Naive thymus-derived CD4-positive, alpha-beta T cell (primary cell): ENCODE measurements at regions not wholly inside any gene's neighbourhood (a gene's known extent, or its start where the extent isn't known, plus 50 kb on each side); places are given as distances from the start of the nearest gene placed in this dataset.

Experiments used
- ATAC-seq: fragments of 150-1000 bp; cut with Tn5 transposase; 2 replicates; pipeline ENCODE4 v1.10.0; 2021; ENCODE audit warnings: mild to moderate bottlenecking, moderate library complexity
- CTCF ChIA-PET: fragments of 350-600 bp; sonication (Branson Sonifier 250); formaldehyde crosslinking; loops from one replicate; lab custom pipeline; 2021; ENCODE audit warnings: antibody characterized with exemption; lab: Charles Lee
- POLR2A ChIA-PET: fragments of 350-600 bp; sonication (Branson Sonifier 250); formaldehyde crosslinking; loops from one replicate; lab custom pipeline; 2021; ENCODE audit warnings: antibody characterized with exemption, inconsistent platforms; lab: Charles Lee
- DNase-seq, 9 donors: peaks; one replicate each; pipeline versions ENCODE4 v3.0.0 to v3.0.0-alpha.2; 2020 to 2022; ENCODE audit warnings: mixed read lengths in 1 of 9
- H3K27ac ChIP-seq: one replicate; pipeline ENCODE4 v1.7.0; 2013; ENCODE audit warnings: mild to moderate bottlenecking, low read depth, low read length, moderate library complexity
- H3K27me3 ChIP-seq, 2 donors: one replicate each; pipeline ENCODE4 v1.7.0; 2013; ENCODE audit warnings: low read length in 2 of 2, mild to moderate bottlenecking in 2 of 2, moderate library complexity in 2 of 2; ENCODE audit not compliant: control insufficient read depth in 2 of 2, insufficient read depth in 2 of 2
- H3K36me3 ChIP-seq, 3 experiments: 1 replicate in 2 of 3; 2 replicates in 1 of 3; pipeline ENCODE4 v1.7.0; 2013; ENCODE audit warnings: low read length in 3 of 3, mild to moderate bottlenecking in 3 of 3, moderate library complexity in 1 of 3; ENCODE audit not compliant: insufficient read depth in 3 of 3, control insufficient read depth in 2 of 3
- H3K4me1 ChIP-seq, 2 donors: one replicate each; pipeline ENCODE4 v1.7.0; 2013; ENCODE audit warnings: low read length in 2 of 2, mild to moderate bottlenecking in 2 of 2, moderate library complexity in 1 of 2; ENCODE audit not compliant: control insufficient read depth in 2 of 2, insufficient read depth in 2 of 2
- H3K4me3 ChIP-seq: 2 replicates; pipeline ENCODE4 v1.7.0; 2013; ENCODE audit warnings: mild to moderate bottlenecking, low read length
- H3K9me3 ChIP-seq, 3 experiments: 1 replicate in 2 of 3; 2 replicates in 1 of 3; pipeline ENCODE4 v1.7.0; 2013; ENCODE audit warnings: low read length in 3 of 3; ENCODE audit not compliant: control insufficient read depth in 2 of 3
- H3K27ac Mint-ChIP-seq, 9 donors: one replicate each; pipeline ENCODE4 v1.8.0; 2020 to 2022; ENCODE audit warnings: mixed read lengths in 9 of 9, mild to moderate bottlenecking in 8 of 9, moderate library complexity in 5 of 9, inconsistent platforms in 2 of 9
- H3K27me3 Mint-ChIP-seq, 5 donors: one replicate each; pipeline ENCODE4 v1.8.0; 2021 to 2022; ENCODE audit warnings: mixed read lengths in 5 of 5, mild to moderate bottlenecking in 1 of 5
- H3K36me3 Mint-ChIP-seq, 5 donors: one replicate each; pipeline ENCODE4 v1.8.0; 2020 to 2022; ENCODE audit warnings: mixed read lengths in 5 of 5, mild to moderate bottlenecking in 3 of 5, inconsistent platforms in 1 of 5
- H3K4me1 Mint-ChIP-seq, 7 donors: one replicate each; pipeline ENCODE4 v1.8.0; 2020 to 2022; ENCODE audit warnings: mixed read lengths in 7 of 7, mild to moderate bottlenecking in 3 of 7, inconsistent platforms in 1 of 7
- H3K4me3 Mint-ChIP-seq, 10 donors: one replicate each; pipeline ENCODE4 v1.8.0; 2020 to 2022; ENCODE audit warnings: mild to moderate bottlenecking in 10 of 10, mixed read lengths in 10 of 10, moderate library complexity in 6 of 10, inconsistent platforms in 2 of 10
- H3K9me3 Mint-ChIP-seq, 11 donors: one replicate each; pipeline ENCODE4 v1.8.0; 2020 to 2022; ENCODE audit warnings: mixed read lengths in 11 of 11, mild to moderate bottlenecking in 4 of 11, inconsistent platforms in 1 of 11, moderate library complexity in 1 of 11
- intact Hi-C, 2 donors: fragments of 100-400 bp; cut with micrococcal nuclease; formaldehyde crosslinking; loops; one replicate each; pipeline ENCODE4 v1.15.1; 2023

DNA sequence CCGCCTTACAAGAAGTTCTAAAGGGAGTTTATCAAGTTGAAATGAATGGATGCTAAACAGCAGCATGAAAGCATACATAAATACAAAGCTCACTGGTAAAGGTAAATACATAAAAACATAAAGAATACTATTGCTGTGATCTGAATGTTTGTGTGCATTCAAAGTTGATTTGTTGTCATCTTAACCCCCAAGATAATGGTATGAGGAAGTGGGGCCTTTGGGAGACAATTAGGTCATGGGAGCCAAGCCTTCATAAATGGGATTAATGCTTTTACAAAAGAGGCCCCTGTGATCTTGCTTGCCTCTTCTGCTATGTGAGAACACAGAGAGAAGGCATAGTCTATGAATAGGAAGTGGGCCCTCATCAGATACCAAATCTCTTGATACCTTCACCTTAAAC lies 209.0 kb upstream of the SAMSN1 start:
- H3K27me3 Mint-ChIP-seq, result peaks cover 0 to 4% (median under 1%) of the 10 kb centered on the region in 5 donors
- H3K4me1 Mint-ChIP-seq, result peaks cover 0 to 17% (median 0%) of the 10 kb centered on the region in 7 donors
- H3K9me3 ChIP-seq, result no peaks in the 10 kb centered on the region
- H3K27ac ChIP-seq, result no peak overlapping the region
- intact Hi-C loops, result no loop called here
- no peak overlapping the region for H3K4me3 Mint-ChIP-seq
- no peaks in the 10 kb centered on the region for H3K36me3 ChIP-seq
- H3K4me1 ChIP-seq, result no peaks in the 10 kb centered on the region
- no peak for DNase-seq
- no peak overlapping the region for H3K4me3 ChIP-seq
- ChIA-PET CTCF (no interaction called here), POLR2A (no interaction called here)
- ATAC-seq, result no peak
- H3K36me3 Mint-ChIP-seq, result peaks cover 0 to 14% (median 3%) of the 10 kb centered on the region in 5 donors
- no peak overlapping the region for H3K27ac Mint-ChIP-seq
- peaks cover 0 to 9% (median 0%) of the 10 kb centered on the region in 11 donors for H3K9me3 Mint-ChIP-seq
- no peaks in the 10 kb centered on the region for H3K27me3 ChIP-seq

DNA sequence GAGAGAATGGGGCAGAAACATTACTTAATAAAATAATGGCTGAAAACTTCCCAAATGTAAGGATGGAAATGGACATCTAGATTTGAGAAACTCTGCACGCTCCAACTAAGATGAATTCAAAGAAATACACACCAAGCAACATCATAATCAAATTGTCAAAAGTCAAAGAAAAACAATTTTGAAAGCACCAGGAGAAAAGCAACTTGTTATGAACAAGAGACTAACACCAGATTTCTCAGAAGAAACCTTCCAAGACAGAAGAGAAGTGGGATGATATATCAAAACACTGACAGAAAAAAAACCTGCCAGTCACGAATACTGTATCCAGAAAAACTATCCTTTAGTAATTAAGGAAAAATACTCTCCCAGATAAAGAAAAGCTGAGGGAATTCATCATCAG lies 208.6 kb upstream of the SAMSN1 start:
- H3K36me3 Mint-ChIP-seq, result peaks cover 0 to 12% (median 3%) of the 10 kb centered on the region in 5 donors
- POLR2A ChIA-PET, result no interaction called here
- ATAC-seq, result no peak

DNA sequence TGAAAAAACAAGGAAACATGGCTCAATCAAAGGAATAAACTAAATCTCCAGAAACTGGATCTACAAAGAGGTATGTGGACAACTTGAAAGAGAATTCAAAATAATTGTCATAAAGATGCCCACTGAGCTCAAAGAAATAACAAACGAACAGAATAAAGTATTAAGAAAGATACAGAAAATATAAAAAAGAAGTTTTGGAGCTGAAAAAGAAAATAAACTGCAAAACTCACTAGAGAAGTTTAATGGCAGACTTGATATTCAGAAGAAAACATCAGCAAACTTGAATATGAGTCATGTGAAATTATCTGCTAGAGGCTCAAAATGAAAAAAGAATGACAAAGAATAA lies 208.1 kb upstream of the SAMSN1 start:
- Histone ChIP-seq H3K9me3 (no peaks in the 10 kb centered on the region), H3K4me3 (no peak overlapping the region), H3K27ac (no peak overlapping the region), H3K4me1 (no peaks in the 10 kb centered on the region), H3K36me3 (no peaks in the 10 kb centered on the region), H3K27me3 (no peaks in the 10 kb centered on the region)
- intact Hi-C loops, result no loop called here
- Mint-ChIP-seq H3K4me3 (no peak overlapping the region), H3K4me1 (peaks cover 0 to 17% (median 0%) of the 10 kb centered on the region in 7 donors), H3K27ac (no peak overlapping the region), H3K27me3 (peaks cover 0 to 12% (median 6%) of the 10 kb centered on the region in 5 donors), H3K9me3 (peaks cover 0 to 7% (median 0%) of the 10 kb centered on the region in 11 donors), H3K36me3 (peaks cover 0 to 11% (median 2%) of the 10 kb centered on the region in 5 donors)
- no peak for DNase-seq
- CTCF ChIA-PET, result interaction anchor here (1.1 kb wide), 1 partner anchor 11 kb away, joined by 7 read pairs; no protein-coding TSS in a partner anchor
- POLR2A ChIA-PET, result no interaction called here
- ATAC-seq, result no peak

More for the DNA sequence above, 208.6 kb upstream of the SAMSN1 start:
- no peaks in the 10 kb centered on the region for H3K9me3 ChIP-seq
- H3K27me3 ChIP-seq, result no peaks in the 10 kb centered on the region
- DNase-seq, result no peak
- H3K27ac ChIP-seq, result no peak overlapping the region
- intact Hi-C loops, result no loop called here
- H3K27ac Mint-ChIP-seq, result no peak overlapping the region
- peaks cover 0 to 17% (median 0%) of the 10 kb centered on the region in 7 donors for H3K4me1 Mint-ChIP-seq
- CTCF ChIA-PET, result no interaction called here
- peaks cover 0 to 8% (median 4%) of the 10 kb centered on the region in 5 donors for H3K27me3 Mint-ChIP-seq
- H3K36me3 ChIP-seq, result no peaks in the 10 kb centered on the region
- H3K4me3 Mint-ChIP-seq, result no peak overlapping the region
- no peak overlapping the region for H3K4me3 ChIP-seq
- H3K4me1 ChIP-seq, result no peaks in the 10 kb centered on the region
- peaks cover 0 to 9% (median 0%) of the 10 kb centered on the region in 11 donors for H3K9me3 Mint-ChIP-seq

DNA sequence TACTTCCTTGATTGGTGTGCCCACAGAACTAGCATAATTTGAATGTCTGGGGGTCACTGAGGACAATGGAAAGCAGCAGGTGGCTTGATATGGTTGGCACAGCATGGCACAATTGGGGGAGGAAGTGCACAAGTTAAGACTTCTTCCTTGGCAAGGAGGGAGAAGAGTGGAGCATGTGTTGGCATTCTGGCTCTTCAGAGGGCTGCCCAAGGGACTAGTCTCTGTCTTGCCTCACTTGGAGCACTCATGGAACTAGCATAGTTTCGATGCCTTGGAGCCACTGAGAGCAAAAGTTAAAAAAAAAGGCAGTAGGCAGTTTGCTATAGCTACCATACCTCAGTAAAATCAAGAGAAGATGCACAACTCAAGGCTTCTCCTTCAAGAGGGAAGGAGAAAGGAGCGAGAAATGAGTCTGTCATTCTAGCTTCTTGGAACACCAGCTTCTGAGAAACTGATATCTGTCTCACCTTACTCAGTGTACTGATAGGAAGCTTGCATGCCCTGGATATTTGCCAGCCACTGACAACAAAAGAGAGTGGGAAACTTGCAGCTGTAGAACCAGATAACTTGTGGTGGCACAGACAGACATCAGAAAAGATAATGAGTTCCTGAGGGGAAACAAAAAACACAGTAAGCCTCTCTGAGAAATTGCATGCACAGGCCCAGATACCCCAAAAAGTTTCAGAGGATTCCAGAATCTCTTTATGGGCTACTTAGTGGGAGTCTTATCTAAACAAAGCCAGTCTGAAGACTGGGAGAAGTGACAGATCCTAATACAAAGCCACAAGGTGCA lies 207.5 kb upstream of the SAMSN1 start:
- no peaks in the 10 kb centered on the region for H3K36me3 ChIP-seq
- ATAC-seq, result no peak
- no peak for DNase-seq
- ChIA-PET CTCF (interaction anchor here (1.1 kb wide), 1 partner anchor 10 kb away, joined by 7 read pairs; no protein-coding TSS in a partner anchor), POLR2A (no interaction called here)
- H3K4me3 ChIP-seq, result no peak overlapping the region
- H3K9me3 ChIP-seq, result no peaks in the 10 kb centered on the region
- intact Hi-C loops, result no loop called here
- peaks cover 0 to 15% (median 9%) of the 10 kb centered on the region in 5 donors for H3K27me3 Mint-ChIP-seq
- no peaks in the 10 kb centered on the region for H3K27me3 ChIP-seq
- H3K4me1 Mint-ChIP-seq, result peaks cover 0 to 17% (median 0%) of the 10 kb centered on the region in 7 donors
- peaks cover 0 to 6% (median 0%) of the 10 kb centered on the region in 11 donors for H3K9me3 Mint-ChIP-seq
- peaks cover 0 to 8% (median 0%) of the 10 kb centered on the region in 5 donors for H3K36me3 Mint-ChIP-seq
- H3K4me3 Mint-ChIP-seq, result no peak overlapping the region
- H3K4me1 ChIP-seq, result no peaks in the 10 kb centered on the region
- no peak overlapping the region for H3K27ac ChIP-seq
- H3K27ac Mint-ChIP-seq, result no peak overlapping the region

DNA sequence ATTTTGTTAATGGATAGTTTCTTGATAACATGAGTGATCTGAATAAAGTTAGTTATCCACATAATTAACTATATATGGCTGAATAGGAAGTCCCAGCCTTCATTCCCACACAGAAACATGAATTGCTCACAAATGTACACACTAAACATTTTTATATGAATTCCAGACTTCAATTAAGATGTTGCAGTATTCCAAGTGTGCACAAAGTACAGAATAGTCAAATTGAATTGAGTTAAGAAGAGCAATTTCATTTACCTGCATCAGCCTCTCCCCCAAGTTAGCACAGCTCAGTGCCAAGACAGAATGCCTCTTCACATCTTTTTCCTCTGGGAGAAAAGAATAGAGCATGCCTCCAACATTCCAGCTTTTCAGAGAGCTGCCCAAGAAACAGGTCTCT lies 207.0 kb upstream of the SAMSN1 start:
- no peak overlapping the region for H3K4me3 Mint-ChIP-seq
- ChIA-PET CTCF (no interaction called here), POLR2A (no interaction called here)
- no peak overlapping the region for H3K27ac Mint-ChIP-seq
- intact Hi-C loops, result no loop called here
- no peaks in the 10 kb centered on the region for H3K9me3 ChIP-seq
- H3K27me3 ChIP-seq, result no peaks in the 10 kb centered on the region
- H3K36me3 ChIP-seq, result no peaks in the 10 kb centered on the region
- H3K27me3 Mint-ChIP-seq, result peaks cover 0 to 18% (median 9%) of the 10 kb centered on the region in 5 donors
- ATAC-seq, result no peak
- no peak overlapping the region for H3K4me3 ChIP-seq
- H3K4me1 ChIP-seq, result no peaks in the 10 kb centered on the region
- H3K36me3 Mint-ChIP-seq, result peaks cover 0 to 7% (median 0%) of the 10 kb centered on the region in 5 donors
- peaks cover 0 to 6% (median 0%) of the 10 kb centered on the region in 11 donors for H3K9me3 Mint-ChIP-seq
- peaks cover 0 to 17% (median 0%) of the 10 kb centered on the region in 7 donors for H3K4me1 Mint-ChIP-seq
- DNase-seq, result no peak
- H3K27ac ChIP-seq, result no peak overlapping the region

DNA sequence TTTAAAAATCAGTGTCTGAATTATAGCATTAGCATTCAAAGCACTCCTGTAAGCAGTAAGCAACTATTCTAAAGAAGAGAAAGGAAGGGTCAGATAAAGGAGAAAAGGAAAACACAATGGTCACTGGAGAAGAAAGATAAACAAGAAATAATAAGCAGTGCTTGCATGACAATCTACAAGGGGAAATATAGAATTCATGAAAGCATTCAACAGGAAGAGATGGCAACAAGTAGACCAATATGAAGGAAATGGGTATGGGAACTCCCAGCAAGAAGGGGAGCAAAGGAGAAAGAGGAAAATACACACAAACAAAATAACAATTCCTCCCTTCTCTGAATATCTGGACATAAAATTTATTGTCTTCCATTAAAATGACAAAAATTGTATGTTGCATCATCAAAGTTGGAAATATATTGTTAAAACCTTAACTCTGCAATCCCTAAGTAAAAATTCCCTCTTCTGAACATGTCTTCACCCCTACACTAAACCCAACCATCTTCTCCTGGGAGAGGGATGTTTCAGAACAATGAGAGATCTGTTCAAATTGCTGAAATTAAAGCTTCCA lies 206.3 kb upstream of the SAMSN1 start:
- ATAC-seq (no peak), DNase-seq (no peak)
- no peaks in the 10 kb centered on the region for H3K4me1 ChIP-seq
- no peaks in the 10 kb centered on the region for H3K27me3 ChIP-seq
- intact Hi-C loops, result no loop called here
- Mint-ChIP-seq H3K27me3 (peaks cover 0 to 20% (median 9%) of the 10 kb centered on the region in 5 donors), H3K4me1 (peaks cover 0 to 17% (median 0%) of the 10 kb centered on the region in 7 donors), H3K9me3 (peaks cover 0 to 6% (median 0%) of the 10 kb centered on the region in 11 donors), H3K27ac (no peak overlapping the region), H3K4me3 (no peak overlapping the region), H3K36me3 (peaks cover 0 to 7% (median 0%) of the 10 kb centered on the region in 5 donors)
- no peaks in the 10 kb centered on the region for H3K9me3 ChIP-seq
- POLR2A ChIA-PET, result no interaction called here
- CTCF ChIA-PET, result no interaction called here
- no peak overlapping the region for H3K27ac ChIP-seq
- no peak overlapping the region for H3K4me3 ChIP-seq
- H3K36me3 ChIP-seq, result no peaks in the 10 kb centered on the region
